Kidney epithelial cell (primary cell): ENCODE measurements at regions not wholly inside any gene's neighbourhood (a gene's known extent, or its start where the extent isn't known, plus 50 kb on each side); places are given as distances from the start of the nearest gene placed in this dataset.

ENCODE experiments used
- DNase-seq: peaks from one replicate; pipeline ENCODE4 v3.0.0-alpha.2; 2010; ENCODE audit warnings: low read depth
- H3K27me3 ChIP-seq: 2 replicates; pipeline ENCODE4 v1.6.0; 2011; ENCODE audit warnings: low read length; ENCODE audit not compliant: control insufficient read depth, insufficient read depth
- H3K36me3 ChIP-seq: 2 replicates; pipeline ENCODE4 v1.5.1; 2011; ENCODE audit warnings: low read length; ENCODE audit not compliant: control insufficient read depth, insufficient read depth
- H3K4me3 ChIP-seq: 2 replicates; pipeline ENCODE4 v1.5.1; 2011; ENCODE audit warnings: low read depth, mild to moderate bottlenecking, control low read depth, low read length
- CTCF ChIP-seq: IDR thresholded peaks from 2 replicates; pipeline ENCODE4 v1.5.1; 2011; ENCODE audit warnings: mild to moderate bottlenecking, moderate library complexity, low read length, control low read depth, inconsistent platforms; ENCODE audit not compliant: insufficient read depth, poor library complexity, severe bottlenecking

- H3K4me3 ChIP-seq = no peak overlapping the region
- H3K27me3 ChIP-seq = no peaks in the 10 kb centered on the region
- TF ChIP-seq CTCF = no peak
- DNase-seq = no peak
- H3K36me3 ChIP-seq = no peaks in the 10 kb centered on the region
These were observed 51.4 kb upstream of the ESX1 start for GRCh38 chrX:104306180-104306579.
